GM21423 (cell line): ENCODE measurements at regions not wholly inside any gene's neighbourhood (a gene's known extent, or its start where the extent isn't known, plus 50 kb on each side); places are given as distances from the start of the nearest gene placed in this dataset.

Experiments
- ATAC-seq: cut with Tn5 transposase; IDR thresholded peaks from one replicate; pipeline ENCODE4 v1.9.1; 2021; ENCODE audit warnings: mild to moderate bottlenecking, moderate library complexity; ENCODE audit not compliant: unreplicated experiment

GRCh38 chr14:87879389-87879788 is 113.6 kb downstream of the GALC start:
- no peak for ATAC-seq

GRCh38 chr14:87878959-87879358 is 114.0 kb downstream of the GALC start:
- no peak for ATAC-seq

- ATAC-seq: no peak
Observed at GRCh38 chr14:87877877-87878276, 115.1 kb downstream of the GALC start.

GRCh38 chr14:87874676-87875075 is 118.3 kb downstream of the GALC start:
- no peak for ATAC-seq

DNA sequence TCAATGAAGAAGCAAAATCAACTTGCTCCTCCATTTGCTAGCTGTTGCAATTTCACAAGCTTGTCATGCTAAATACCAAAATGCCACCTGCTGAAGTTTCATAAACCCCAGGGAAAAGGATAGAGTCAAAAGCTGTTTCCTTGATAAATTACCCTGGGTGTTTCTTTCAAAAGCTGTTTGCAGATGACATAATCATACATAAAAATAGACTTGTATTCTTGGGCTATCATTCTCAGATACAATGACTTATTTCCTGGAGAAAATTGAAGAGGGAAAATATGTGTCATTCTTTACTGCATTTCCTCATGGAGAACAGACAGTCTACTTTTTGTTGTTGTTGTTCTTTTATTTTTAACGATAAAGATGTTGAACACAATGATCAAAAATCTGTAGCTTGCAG is 119.2 kb downstream of the GALC start:
- no peak for ATAC-seq

- ATAC-seq: peak; percentile 58
Observed at GRCh38 chr14:87869619-87870583, 123.1 kb downstream of the GALC start.

DNA sequence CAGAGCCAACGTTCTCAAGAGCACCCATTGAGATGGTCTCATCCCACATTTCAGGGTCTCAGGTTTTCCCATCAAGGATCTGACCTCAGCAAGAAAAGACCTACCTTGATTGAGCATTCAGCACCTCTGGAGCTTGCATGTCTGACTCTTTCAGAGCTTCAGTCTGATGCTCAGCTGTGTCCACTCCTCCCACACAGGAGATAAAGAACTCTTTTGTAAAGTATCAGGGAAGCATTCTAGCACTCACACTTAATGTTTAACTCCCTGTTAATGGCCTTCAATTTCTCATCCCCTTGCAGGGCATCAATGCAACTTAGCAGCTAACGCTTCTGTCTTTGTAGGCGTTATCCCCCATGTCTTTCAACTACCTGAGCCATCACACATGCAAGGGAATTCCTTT is 124.1 kb downstream of the GALC start:
- ATAC-seq: no peak

- no peak for ATAC-seq
Observed at GRCh38 chr14:87866116-87866515, 126.9 kb downstream of the GALC start.

DNA sequence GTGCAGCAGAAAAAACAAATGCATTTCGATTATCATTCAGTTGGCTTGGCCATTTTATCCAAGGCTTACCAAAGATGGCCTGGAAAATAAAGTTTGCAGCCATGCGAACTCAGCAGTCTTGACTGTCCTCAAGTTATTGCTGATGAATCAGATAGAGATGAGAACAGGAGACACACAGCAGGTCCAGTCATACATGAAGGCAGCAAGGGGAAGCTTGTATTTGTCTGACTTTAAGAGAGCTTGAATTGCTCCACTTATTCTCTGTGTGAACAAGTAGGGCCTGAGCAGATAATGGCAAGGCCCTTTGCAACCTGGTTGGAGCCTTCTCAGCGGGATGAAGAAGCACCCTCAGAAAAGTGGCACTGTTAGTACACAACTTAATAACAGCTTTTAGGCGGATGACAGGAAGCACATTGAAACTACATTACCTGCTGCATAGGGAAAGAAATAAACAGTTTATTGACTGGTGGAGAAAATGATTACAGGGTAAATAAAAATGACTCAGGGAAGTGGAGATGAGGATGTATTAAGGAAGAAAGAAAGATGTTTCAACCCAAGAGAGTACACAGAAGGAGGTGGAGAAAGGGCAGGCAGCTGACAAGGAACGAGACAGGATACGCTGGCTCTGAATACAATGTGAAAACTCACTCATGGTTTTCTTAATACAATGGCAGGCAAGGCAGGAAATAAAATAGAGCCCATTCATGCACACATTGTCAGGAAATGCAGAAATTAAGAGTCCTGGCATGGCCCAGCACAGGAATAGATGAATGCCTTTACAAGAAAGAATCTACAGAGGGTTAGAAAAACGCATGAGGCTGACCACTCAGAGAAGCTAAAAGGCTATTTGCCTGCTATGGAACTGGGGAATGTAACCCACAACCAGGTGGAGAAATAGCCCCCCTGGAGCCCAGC is 128.4 kb downstream of the GALC start:
- no peak for ATAC-seq

DNA sequence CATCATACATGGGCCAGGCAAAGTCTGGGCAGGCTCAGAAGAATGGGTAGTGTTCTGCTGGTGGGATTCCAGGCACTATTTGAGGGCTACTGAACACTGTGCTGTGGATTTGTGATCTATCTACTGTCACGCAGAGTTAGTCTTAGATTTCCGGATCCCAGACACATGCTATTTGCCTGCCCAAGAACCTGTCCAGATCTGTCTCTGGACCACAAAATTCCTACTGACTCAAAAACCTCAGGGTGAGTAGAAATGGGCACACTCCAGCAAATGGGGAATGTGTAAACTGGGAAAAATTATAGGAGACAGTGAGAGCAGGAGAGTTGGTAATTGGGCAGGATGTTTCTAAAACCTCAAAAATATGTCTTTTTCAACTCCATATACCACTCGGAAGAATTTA is 129.9 kb downstream of the GALC start:
- no peak for ATAC-seq

- no peak for ATAC-seq
Observed at GRCh38 chr14:87852107-87852506, 140.9 kb downstream of the GALC start.

DNA sequence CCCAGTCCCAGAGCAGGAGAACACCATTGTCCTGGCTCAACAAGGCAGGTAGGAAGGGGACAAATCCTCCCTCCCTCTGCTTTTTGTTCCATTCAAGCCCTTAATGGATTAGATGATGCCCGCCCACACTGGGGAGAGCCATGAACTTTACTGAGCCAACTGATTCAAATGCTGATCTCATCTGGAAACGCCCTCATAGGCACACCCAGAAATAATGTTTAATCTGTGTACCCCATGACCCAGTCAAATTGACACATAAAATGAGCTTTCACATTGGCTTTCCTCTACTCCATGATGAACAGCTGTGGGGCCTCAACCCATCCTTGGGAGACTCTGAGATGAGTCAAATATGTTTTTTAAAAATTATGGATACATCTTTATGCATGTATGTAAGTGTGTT is 141.8 kb downstream of the GALC start:
- no peak for ATAC-seq

GRCh38 chr14:87847216-87847755 is 145.7 kb downstream of the GALC start:
- no peak for ATAC-seq

DNA sequence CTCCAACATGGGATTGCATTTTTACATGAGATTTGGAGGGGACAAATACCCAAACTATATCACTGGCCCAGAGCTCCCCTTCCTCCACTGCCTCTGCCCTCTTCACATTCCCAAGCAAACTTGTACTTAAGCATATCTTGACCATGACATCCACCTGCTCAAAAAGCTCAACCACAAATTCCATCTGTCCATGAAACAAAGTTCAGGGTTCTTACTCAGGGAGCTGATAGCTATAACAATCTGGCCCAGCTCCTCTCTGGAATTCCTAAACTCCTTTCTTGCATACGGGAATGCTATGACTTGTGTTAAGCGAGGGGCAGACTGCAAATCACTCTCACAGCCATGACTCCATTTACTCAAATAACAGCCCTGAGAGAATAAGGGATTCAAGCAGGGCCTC is 152.1 kb downstream of the GALC start:
- no peak for ATAC-seq

GRCh38 chr14:87838931-87839330 is 154.1 kb downstream of the GALC start:
- no peak for ATAC-seq

- no peak for ATAC-seq
Observed at GRCh38 chr14:87837296-87837695, 155.7 kb downstream of the GALC start.

GRCh38 chr14:87834594-87834993 is 158.4 kb downstream of the GALC start:
- no peak for ATAC-seq

DNA sequence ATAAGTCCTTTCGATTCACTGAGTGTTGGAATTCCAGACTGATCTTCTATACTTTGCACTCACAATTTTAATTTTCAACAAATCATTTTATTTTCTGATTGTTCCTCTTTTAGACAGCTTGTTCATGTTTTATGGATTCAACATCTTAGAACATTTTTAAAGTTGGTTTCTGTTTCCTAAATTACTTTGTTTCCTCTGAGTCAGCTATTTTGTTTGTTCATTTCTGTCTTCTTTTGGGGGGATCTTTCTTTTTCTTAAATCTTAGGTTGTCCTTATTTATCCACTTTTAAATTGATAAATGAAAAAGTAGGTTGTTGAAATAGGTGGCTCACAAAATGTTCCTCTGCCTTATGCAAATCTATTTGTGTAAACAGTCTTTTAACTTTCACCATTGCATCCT is 160.0 kb downstream of the GALC start:
- ATAC-seq: no peak

DNA sequence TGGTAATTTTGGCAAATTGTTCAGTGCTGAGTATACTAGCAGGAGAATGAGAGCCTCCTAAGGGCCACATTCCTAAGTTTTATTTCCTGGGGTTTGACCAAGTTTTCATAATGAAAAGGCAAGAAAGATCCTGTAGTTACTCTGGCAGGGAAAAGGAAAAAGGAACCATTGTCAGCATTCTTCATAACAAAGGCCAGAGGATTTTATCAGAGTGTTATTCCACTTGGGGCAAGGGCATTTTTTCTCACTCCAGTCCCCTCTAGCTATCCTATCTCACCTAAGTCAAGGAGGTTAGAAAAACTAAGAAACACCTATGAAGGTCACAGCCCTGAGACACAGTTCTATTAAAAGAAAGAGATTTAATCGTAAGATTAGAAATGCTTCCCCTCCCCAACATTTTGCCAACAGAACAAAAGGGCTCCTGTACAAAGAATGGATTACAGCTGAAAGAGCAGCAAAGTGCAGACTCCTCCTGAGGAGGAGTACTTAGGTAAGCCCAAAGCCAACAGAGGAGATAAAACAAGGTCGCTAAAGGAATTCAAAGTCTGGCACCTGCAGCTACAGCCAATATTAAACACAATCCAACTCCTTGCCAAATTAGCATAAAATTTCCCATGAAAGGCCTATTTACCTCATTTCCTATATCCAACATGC is 162.4 kb downstream of the GALC start:
- no peak for ATAC-seq

- ATAC-seq: no peak
Observed at GRCh38 chr14:87829543-87829942, 163.4 kb downstream of the GALC start.

DNA sequence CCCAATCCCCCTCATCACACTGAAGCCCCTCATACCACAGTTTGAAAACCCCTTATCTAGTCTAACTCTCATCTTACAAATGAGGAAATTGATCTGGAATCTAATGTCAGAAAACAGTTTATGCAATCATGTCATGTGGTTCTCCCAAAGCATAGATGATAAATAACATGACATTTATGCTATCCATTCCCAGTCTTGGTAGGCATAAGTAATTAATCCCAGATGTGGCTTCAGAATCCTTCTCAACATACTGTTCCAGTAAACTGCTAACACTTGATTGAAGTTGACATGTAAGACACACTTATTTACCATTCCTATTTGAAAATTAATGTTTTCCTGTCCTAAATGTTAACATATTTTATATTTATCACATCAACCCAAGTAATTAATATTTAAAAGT is 168.7 kb downstream of the GALC start:
- no peak for ATAC-seq
